Panc1 (cell line): ENCODE measurements at regions not wholly inside any gene's neighbourhood (a gene's known extent, or its start where the extent isn't known, plus 50 kb on each side); places are given as distances from the start of the nearest gene placed in this dataset.

Experiments used
- ATAC-seq: fragments of 200-7000 bp; cut with Tn5 transposase; 2 replicates; pipeline ENCODE4 v1.9.1; 2020; ENCODE audit warnings: mild to moderate bottlenecking, moderate library complexity
- BruUV-seq: library from RNA; stranded (reverse); fragments of 400-500 nt; replicated peaks from 2 replicates; lab custom pipeline; 2021; lab: Mats Ljungman, UMichigan
- CTCF ChIA-PET: fragments of 300-600 bp; sonication (Branson Sonifier 250); formaldehyde crosslinking; loops from one replicate; lab custom pipeline; 2022; ENCODE audit warnings: antibody characterized with exemption; lab: Charles Lee
- POLR2A ChIA-PET: fragments of 300-600 bp; sonication (Branson Sonifier 250); formaldehyde crosslinking; loops from one replicate; lab custom pipeline; 2022; ENCODE audit warnings: antibody characterized with exemption; lab: Charles Lee
- DNase-seq: peaks from one replicate; pipeline ENCODE4 v3.0.0-alpha.2; 2010; ENCODE audit warnings: low read depth, low spot score
- H3K27ac ChIP-seq: 2 replicates; pipeline ENCODE4 v1.5.1; 2011; ENCODE audit warnings: mild to moderate bottlenecking, low read length, inconsistent platforms
- H3K27me3 ChIP-seq: fragments of 200-500 bp; sonication (Bioruptor generic); 2 replicates; pipeline ENCODE4 v1.6.0; 2014; ENCODE audit warnings: low read length, inconsistent platforms; ENCODE audit not compliant: control insufficient read depth, insufficient read depth
- H3K36me3 ChIP-seq: fragments of 200-500 bp; sonication (Bioruptor generic); 2 replicates; pipeline ENCODE4 v1.5.1; 2014; ENCODE audit warnings: inconsistent platforms, mild to moderate bottlenecking, low read length, moderate library complexity; ENCODE audit not compliant: control insufficient read depth, insufficient read depth
- H3K4me1 ChIP-seq: 2 replicates; pipeline ENCODE4 v1.5.1; 2011; ENCODE audit warnings: inconsistent platforms, mild to moderate bottlenecking, low read length, moderate library complexity; ENCODE audit not compliant: control insufficient read depth, insufficient read depth
- H3K4me3 ChIP-seq, 2 experiments: 2 replicates each; pipeline ENCODE4 v1.5.1; 2011 to 2012; ENCODE audit warnings: low read depth in 2 of 2, low read length in 2 of 2, mild to moderate bottlenecking in 2 of 2, inconsistent platforms in 1 of 2, moderate library complexity in 1 of 2
- H3K9me3 ChIP-seq: fragments of 200-500 bp; sonication (Bioruptor generic); 2 replicates; pipeline ENCODE4 v1.5.1; 2014; ENCODE audit warnings: low read depth, mild to moderate bottlenecking, inconsistent platforms, low read length, moderate library complexity; ENCODE audit not compliant: control insufficient read depth, insufficient read depth
- POLR2AphosphoS5 ChIP-seq: IDR thresholded peaks from 2 replicates; pipeline ENCODE4 v1.6.1; 2012; ENCODE audit warnings: mild to moderate bottlenecking, low read depth, low read length, moderate library complexity
- SIN3A ChIP-seq: IDR thresholded peaks from 2 replicates; pipeline ENCODE4 v1.6.1; 2012; ENCODE audit warnings: low read depth, mild to moderate bottlenecking, low read length, moderate library complexity, borderline replicate concordance; ENCODE audit not compliant: insufficient read depth
- TCF7L2 ChIP-seq: IDR thresholded peaks from 2 replicates; pipeline ENCODE4 v1.6.1; 2011; ENCODE audit warnings: mild to moderate bottlenecking, low read depth, low read length, inconsistent platforms
- in situ Hi-C: cut with HindIII; loops from 2 replicates; pipeline ENCODE4 v1.10.0; 2016; ENCODE audit warnings: low sequenced_read_pairs, low pct_unique_long_range_greater_than_20kb
- intact Hi-C: fragments of 100-400 bp; cut with micrococcal nuclease; formaldehyde crosslinking; loops from one replicate; pipeline ENCODE4 v1.10.0; 2022; ENCODE audit not compliant: unreplicated experiment
- TF ChIP-seq, protein P1 (sequence below): fragments of 450-650 bp; IDR thresholded peaks from 2 replicates; pipeline ENCODE4 v1.5.1; 2017; ENCODE audit warnings: mild to moderate bottlenecking
- TF ChIP-seq, protein P2 (sequence below), 2 experiments: IDR thresholded peaks; 2 replicates each; pipeline ENCODE4 v1.6.1; 2011 to 2012; ENCODE audit warnings: low read depth in 2 of 2, control low read depth in 1 of 2, low read length in 1 of 2, mild to moderate bottlenecking in 1 of 2, moderate library complexity in 1 of 2; ENCODE audit not compliant: insufficient read depth in 1 of 2

DNA sequence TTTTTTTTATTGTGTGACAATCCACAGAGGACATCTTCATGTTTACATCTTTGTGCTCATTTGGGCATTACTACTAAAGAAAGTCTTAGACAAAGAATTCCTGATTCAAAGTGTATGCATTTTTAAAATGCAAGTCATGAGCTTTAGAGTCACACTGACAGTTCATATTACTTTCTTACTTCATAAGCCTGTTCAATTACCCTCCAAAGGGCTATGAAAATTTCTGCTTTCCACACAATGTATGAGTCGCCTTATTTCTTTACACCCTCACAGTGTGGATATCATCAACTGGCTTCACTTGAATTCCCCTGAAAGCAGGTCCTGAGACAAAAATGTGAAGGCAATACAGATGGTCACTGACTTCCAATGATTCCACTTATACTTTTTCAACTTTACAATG, 280.4 kb upstream of the PTGER4 start:
- Histone ChIP-seq H3K27me3 (no peaks in the 10 kb centered on the region), H3K4me3 (no peak overlapping the region), H3K36me3 (no peaks in the 10 kb centered on the region), H3K27ac (no peak overlapping the region), H3K4me1 (no peaks in the 10 kb centered on the region), H3K9me3 (no peaks in the 10 kb centered on the region)
- no TSS peak for BruUV-seq
- in situ Hi-C loops: no loop called here
- intact Hi-C loops: no loop called here
- no peak for DNase-seq
- ATAC-seq: no peak
- POLR2A ChIA-PET: no interaction called here
- CTCF ChIA-PET: no interaction called here
- TF ChIP-seq POLR2AphosphoS5 (no peak), TCF7L2 (no peak), SIN3A (no peak)
- TF ChIP-seq, protein P1, sequence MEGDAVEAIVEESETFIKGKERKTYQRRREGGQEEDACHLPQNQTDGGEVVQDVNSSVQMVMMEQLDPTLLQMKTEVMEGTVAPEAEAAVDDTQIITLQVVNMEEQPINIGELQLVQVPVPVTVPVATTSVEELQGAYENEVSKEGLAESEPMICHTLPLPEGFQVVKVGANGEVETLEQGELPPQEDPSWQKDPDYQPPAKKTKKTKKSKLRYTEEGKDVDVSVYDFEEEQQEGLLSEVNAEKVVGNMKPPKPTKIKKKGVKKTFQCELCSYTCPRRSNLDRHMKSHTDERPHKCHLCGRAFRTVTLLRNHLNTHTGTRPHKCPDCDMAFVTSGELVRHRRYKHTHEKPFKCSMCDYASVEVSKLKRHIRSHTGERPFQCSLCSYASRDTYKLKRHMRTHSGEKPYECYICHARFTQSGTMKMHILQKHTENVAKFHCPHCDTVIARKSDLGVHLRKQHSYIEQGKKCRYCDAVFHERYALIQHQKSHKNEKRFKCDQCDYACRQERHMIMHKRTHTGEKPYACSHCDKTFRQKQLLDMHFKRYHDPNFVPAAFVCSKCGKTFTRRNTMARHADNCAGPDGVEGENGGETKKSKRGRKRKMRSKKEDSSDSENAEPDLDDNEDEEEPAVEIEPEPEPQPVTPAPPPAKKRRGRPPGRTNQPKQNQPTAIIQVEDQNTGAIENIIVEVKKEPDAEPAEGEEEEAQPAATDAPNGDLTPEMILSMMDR: no peak
- TF ChIP-seq, protein P2, sequence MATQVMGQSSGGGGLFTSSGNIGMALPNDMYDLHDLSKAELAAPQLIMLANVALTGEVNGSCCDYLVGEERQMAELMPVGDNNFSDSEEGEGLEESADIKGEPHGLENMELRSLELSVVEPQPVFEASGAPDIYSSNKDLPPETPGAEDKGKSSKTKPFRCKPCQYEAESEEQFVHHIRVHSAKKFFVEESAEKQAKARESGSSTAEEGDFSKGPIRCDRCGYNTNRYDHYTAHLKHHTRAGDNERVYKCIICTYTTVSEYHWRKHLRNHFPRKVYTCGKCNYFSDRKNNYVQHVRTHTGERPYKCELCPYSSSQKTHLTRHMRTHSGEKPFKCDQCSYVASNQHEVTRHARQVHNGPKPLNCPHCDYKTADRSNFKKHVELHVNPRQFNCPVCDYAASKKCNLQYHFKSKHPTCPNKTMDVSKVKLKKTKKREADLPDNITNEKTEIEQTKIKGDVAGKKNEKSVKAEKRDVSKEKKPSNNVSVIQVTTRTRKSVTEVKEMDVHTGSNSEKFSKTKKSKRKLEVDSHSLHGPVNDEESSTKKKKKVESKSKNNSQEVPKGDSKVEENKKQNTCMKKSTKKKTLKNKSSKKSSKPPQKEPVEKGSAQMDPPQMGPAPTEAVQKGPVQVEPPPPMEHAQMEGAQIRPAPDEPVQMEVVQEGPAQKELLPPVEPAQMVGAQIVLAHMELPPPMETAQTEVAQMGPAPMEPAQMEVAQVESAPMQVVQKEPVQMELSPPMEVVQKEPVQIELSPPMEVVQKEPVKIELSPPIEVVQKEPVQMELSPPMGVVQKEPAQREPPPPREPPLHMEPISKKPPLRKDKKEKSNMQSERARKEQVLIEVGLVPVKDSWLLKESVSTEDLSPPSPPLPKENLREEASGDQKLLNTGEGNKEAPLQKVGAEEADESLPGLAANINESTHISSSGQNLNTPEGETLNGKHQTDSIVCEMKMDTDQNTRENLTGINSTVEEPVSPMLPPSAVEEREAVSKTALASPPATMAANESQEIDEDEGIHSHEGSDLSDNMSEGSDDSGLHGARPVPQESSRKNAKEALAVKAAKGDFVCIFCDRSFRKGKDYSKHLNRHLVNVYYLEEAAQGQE (IDR thresholded peaks at IDR 0.05; ENCODE audit: insufficient read depth in 1 of 2, low read depth in 2 of 2, low read length in 1 of 2): no peak

DNA sequence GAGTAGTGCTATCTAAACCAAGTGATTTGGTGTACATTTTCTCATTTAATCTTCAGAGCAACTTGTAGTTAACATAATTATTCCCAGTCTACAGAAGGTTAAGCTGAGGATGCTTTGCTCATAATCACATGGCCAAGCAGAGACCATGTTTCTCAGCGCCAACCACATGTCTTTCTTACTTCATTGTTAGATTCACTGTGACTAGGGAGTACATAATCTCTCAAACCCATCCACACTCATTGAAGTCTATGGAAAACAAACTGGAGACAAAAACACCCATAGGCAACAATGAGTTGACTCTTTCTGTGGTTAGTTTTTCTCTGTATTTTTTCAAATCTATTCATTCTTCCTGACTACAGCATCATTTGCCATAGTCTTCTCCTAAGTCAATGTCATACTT, 281.7 kb upstream of the PTGER4 start:
- no TSS peak for BruUV-seq
- no peak for ATAC-seq
- Histone ChIP-seq H3K9me3 (no peaks in the 10 kb centered on the region), H3K4me1 (no peaks in the 10 kb centered on the region), H3K4me3 (no peak overlapping the region), H3K36me3 (no peaks in the 10 kb centered on the region), H3K27me3 (no peaks in the 10 kb centered on the region), H3K27ac (no peak overlapping the region)
- ChIA-PET CTCF (no interaction called here), POLR2A (no interaction called here)
- in situ Hi-C loops: no loop called here
- no peak for DNase-seq
- TF ChIP-seq TCF7L2: no peak
- TF ChIP-seq SIN3A: no peak
- TF ChIP-seq, protein P1: no peak
- TF ChIP-seq POLR2AphosphoS5: no peak
- TF ChIP-seq, protein P2 (IDR thresholded peaks at IDR 0.05; ENCODE audit: insufficient read depth in 1 of 2, low read depth in 2 of 2, low read length in 1 of 2): no peak
- intact Hi-C loops: no loop called here
